WTC11 (cell line): ENCODE measurements at regions not wholly inside any gene's neighbourhood (a gene's known extent, or its start where the extent isn't known, plus 50 kb on each side); places are given as distances from the start of the nearest gene placed in this dataset.
"Not testable (repeated sequence)": the region's sequence is repeated elsewhere in the genome, so short reads cannot be mapped to it uniquely, and the experiment has no call there.

Experiments used
- ATAC-seq: fragments of 200-7000 bp; cut with Tn5 transposase; 2 replicates; pipeline ENCODE4 v1.10.0; 2021; ENCODE audit warnings: mild to moderate bottlenecking, moderate library complexity
- CTCF ChIA-PET: fragments of 300-600 bp; sonication (Branson Sonifier 250); formaldehyde crosslinking; loops from one replicate; lab custom pipeline; 2021; ENCODE audit warnings: antibody characterized with exemption; lab: Charles Lee
- POLR2A ChIA-PET: fragments of 350-600 bp; sonication (Branson Sonifier 250); formaldehyde crosslinking; loops from one replicate; lab custom pipeline; 2021; ENCODE audit warnings: antibody characterized with exemption; lab: Charles Lee
- DNase-seq: peaks from one replicate; pipeline ENCODE4 v3.0.0; 2021; ENCODE audit warnings: low spot score
- H3K27ac Mint-ChIP-seq: 2 replicates; pipeline ENCODE4 v1.8.0; 2021; ENCODE audit warnings: mixed read lengths
- H3K27me3 Mint-ChIP-seq: 2 replicates; pipeline ENCODE4 v1.8.0; 2021; ENCODE audit warnings: low read depth, mild to moderate bottlenecking, moderate library complexity, mixed read lengths
- H3K36me3 Mint-ChIP-seq: 2 replicates; pipeline ENCODE4 v1.8.0; 2021; ENCODE audit warnings: mixed read lengths
- H3K4me1 Mint-ChIP-seq: 2 replicates; pipeline ENCODE4 v1.8.0; 2022; ENCODE audit warnings: mixed read lengths
- H3K4me3 Mint-ChIP-seq: 2 replicates; pipeline ENCODE4 v1.8.0; 2021; ENCODE audit warnings: mild to moderate bottlenecking, moderate library complexity, mixed read lengths
- H3K9me3 Mint-ChIP-seq: 2 replicates; pipeline ENCODE4 v1.8.0; 2021; ENCODE audit warnings: mixed read lengths
- AR ChIP-seq: fragments of 250-450 bp; sonication (Bioruptor Pico); IDR thresholded peaks from 2 replicates; pipeline ENCODE4 v1.9.0; 2021; ENCODE audit warnings: mild to moderate bottlenecking
- ATF2 ChIP-seq: sonication (generic); formaldehyde crosslinking; IDR thresholded peaks from 2 replicates; pipeline ENCODE4 v1.8.1; 2022; ENCODE audit warnings: low read depth, missing genetic modification reagents, borderline replicate concordance
- CREM ChIP-seq: sonication (generic); formaldehyde crosslinking; IDR thresholded peaks from 2 replicates; pipeline ENCODE4 v1.8.1; 2022; ENCODE audit warnings: mild to moderate bottlenecking, missing genetic modification reagents, moderate library complexity
- GABPB1 ChIP-seq: sonication (generic); formaldehyde crosslinking; IDR thresholded peaks from 2 replicates; pipeline ENCODE4 v1.8.1; 2023; ENCODE audit warnings: mild to moderate bottlenecking, missing genetic modification reagents
- IRF1 ChIP-seq: sonication (generic); formaldehyde crosslinking; IDR thresholded peaks from 2 replicates; pipeline ENCODE4 v1.8.0; 2023; ENCODE audit warnings: missing genetic modification reagents
- KAT7 ChIP-seq: sonication (generic); formaldehyde crosslinking; IDR thresholded peaks from 2 replicates; pipeline ENCODE4 v1.8.1; 2023; ENCODE audit warnings: missing genetic modification reagents, mild to moderate bottlenecking, borderline replicate concordance
- MLX ChIP-seq: sonication (generic); formaldehyde crosslinking; IDR thresholded peaks from 2 replicates; pipeline ENCODE4 v1.8.1; 2023; ENCODE audit warnings: mild to moderate bottlenecking, missing genetic modification reagents, moderate library complexity
- PREB ChIP-seq: sonication (generic); formaldehyde crosslinking; IDR thresholded peaks from 2 replicates; pipeline ENCODE4 v1.8.1; 2022; ENCODE audit warnings: mild to moderate bottlenecking, missing genetic modification reagents, moderate library complexity, borderline replicate concordance
- SMAD4 ChIP-seq: sonication (generic); formaldehyde crosslinking; IDR thresholded peaks from 2 replicates; pipeline ENCODE4 v1.8.0; 2022; ENCODE audit warnings: mild to moderate bottlenecking, missing genetic modification reagents
- TCF7 ChIP-seq: sonication (generic); formaldehyde crosslinking; IDR thresholded peaks from 2 replicates; pipeline ENCODE4 v1.8.0; 2022; ENCODE audit warnings: mild to moderate bottlenecking, low read depth, missing genetic modification reagents, moderate library complexity
- TEAD4 ChIP-seq: sonication (generic); formaldehyde crosslinking; IDR thresholded peaks from 2 replicates; pipeline ENCODE4 v1.8.0; 2022; ENCODE audit warnings: mild to moderate bottlenecking, missing genetic modification reagents
- USF1 ChIP-seq: sonication (generic); formaldehyde crosslinking; IDR thresholded peaks from 2 replicates; pipeline ENCODE4 v1.8.0; 2022; ENCODE audit warnings: mild to moderate bottlenecking, missing genetic modification reagents
- ZNF416 ChIP-seq: fragments of 250-450 bp; sonication (Bioruptor Pico); IDR thresholded peaks from 2 replicates; pipeline ENCODE4 v1.9.0; 2021; ENCODE audit warnings: mild to moderate bottlenecking, inconsistent platforms
- ZNF512 ChIP-seq: sonication (generic); formaldehyde crosslinking; IDR thresholded peaks from 2 replicates; pipeline ENCODE4 v1.8.1; 2022; ENCODE audit warnings: missing genetic modification reagents, borderline replicate concordance
- ZNF671 ChIP-seq: fragments of 250-450 bp; sonication (Bioruptor Pico); IDR thresholded peaks from 2 replicates; pipeline ENCODE4 v1.8.0; 2021; ENCODE audit warnings: mild to moderate bottlenecking

- CTCF ChIA-PET, result no interaction called here
- no peak for DNase-seq
- H3K4me3 Mint-ChIP-seq, result no peak overlapping the region
- peaks cover 16% of the 10 kb centered on the region for H3K36me3 Mint-ChIP-seq
- H3K27ac Mint-ChIP-seq, result no peak overlapping the region
- H3K9me3 Mint-ChIP-seq, result peaks cover 27% of the 10 kb centered on the region
- TF ChIP-seq ATF2 (CRISPR knock-in tag), result no peak
- no peak for TF ChIP-seq KAT7 (CRISPR knock-in tag)
- no peak for TF ChIP-seq CREM
- TF ChIP-seq SMAD4 (CRISPR knock-in tag), result no peak
- TF ChIP-seq ZNF671, result no peak
- TF ChIP-seq, all 79 proteins: peak for 0
- Mint-ChIP-seq H3K27me3 (peaks cover 8% of the 10 kb centered on the region; the same call in 1 of the 2 replicates), H3K4me1 (no peaks in the 10 kb centered on the region)
- POLR2A ChIA-PET, result no interaction called here
- ATAC-seq, result no peak
These were observed 108.5 kb upstream of the STMND1 start for GRCh38 chr6:16993396-16993795.

GRCh38 chr6:16991981-16992629 lies 109.7 kb upstream of the STMND1 start:
- H3K4me1 Mint-ChIP-seq, result no peaks in the 10 kb centered on the region
- peaks cover 22% of the 10 kb centered on the region for H3K36me3 Mint-ChIP-seq
- DNase-seq (no peak), ATAC-seq (no peak)
- no peak overlapping the region for H3K4me3 Mint-ChIP-seq
- TF ChIP-seq USF1 (CRISPR knock-in tag) (no peak), ZNF512 (CRISPR knock-in tag) (no peak), IRF1 (CRISPR knock-in tag) (no peak), ZNF416 (CRISPR knock-in tag) (no peak), PREB (CRISPR knock-in tag) (no peak), MLX (CRISPR knock-in tag) (no peak), TEAD4 (CRISPR knock-in tag) (no peak), AR (CRISPR knock-in tag) (no peak), TCF7 (no peak), GABPB1 (CRISPR knock-in tag) (no peak)
- H3K27me3 Mint-ChIP-seq, result peaks cover 8% of the 10 kb centered on the region; the same call in 1 of the 2 replicates
- ChIA-PET POLR2A (no interaction called here), CTCF (no interaction called here)
- H3K27ac Mint-ChIP-seq, result no peak overlapping the region
- H3K9me3 Mint-ChIP-seq, result peaks cover 39% of the 10 kb centered on the region

- H3K27ac Mint-ChIP-seq, H3K4me1 Mint-ChIP-seq, DNase-seq, H3K4me3 Mint-ChIP-seq, POLR2A ChIA-PET, ATAC-seq, H3K27me3 Mint-ChIP-seq: not testable (repeated sequence)
- H3K36me3 Mint-ChIP-seq, result peaks cover 22% of the 10 kb centered on the region
- CTCF ChIA-PET, result interaction anchor here (1.0 kb wide), 1 partner anchor 22 kb away, joined by 3 read pairs; no protein-coding TSS in a partner anchor
- H3K9me3 Mint-ChIP-seq, result peaks cover 38% of the 10 kb centered on the region
These were observed 111.9 kb upstream of the STMND1 start for GRCh38 chr6:16989976-16990375.
